D721Med (cell line): ENCODE measurements at regions not wholly inside any gene's neighbourhood (a gene's known extent, or its start where the extent isn't known, plus 50 kb on each side); places are given as distances from the start of the nearest gene placed in this dataset.
"Not testable (repeated sequence)": the region's sequence is repeated elsewhere in the genome, so short reads cannot be mapped to it uniquely, and the experiment has no call there.

Source experiments
- DNase-seq: peaks from one replicate; pipeline ENCODE4 v3.0.0; 2011; ENCODE audit warnings: low spot score; ENCODE audit not compliant: insufficient read length
- FAIRE-seq: peaks from 2 replicates; lab custom pipeline; 2011; peaks lifted over from hg19 to GRCh38; lab: Jason Lieb, UNC
- CTCF ChIP-seq: IDR thresholded peaks from 2 replicates; pipeline ENCODE4 v1.5.1; 2012; ENCODE audit warnings: mild to moderate bottlenecking, control low read depth; ENCODE audit not compliant: insufficient read depth; ENCODE audit errors: missing control alignments

DNA sequence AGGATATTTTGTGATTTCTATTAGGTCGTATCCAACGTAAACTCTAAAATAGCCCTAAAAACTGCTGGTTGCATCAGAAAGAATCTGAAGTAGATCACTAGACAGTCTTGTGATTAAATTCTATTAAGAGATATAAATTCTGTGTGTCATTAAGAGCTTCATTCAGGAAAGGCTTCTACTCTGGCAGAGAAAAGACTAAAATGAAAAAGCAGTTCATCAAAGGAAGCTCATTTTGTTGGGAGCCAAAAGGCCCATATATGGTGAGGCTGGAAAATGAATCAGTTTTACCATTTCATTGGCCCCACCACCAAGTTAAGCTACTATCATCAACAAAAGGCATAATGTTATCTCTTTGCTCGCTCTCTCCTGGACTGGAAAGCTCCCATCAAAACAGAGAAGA is 261.1 kb downstream of the SATB2 start:
- TF ChIP-seq CTCF = no peak
- DNase-seq (no peak), FAIRE-seq (no peak)

DNA sequence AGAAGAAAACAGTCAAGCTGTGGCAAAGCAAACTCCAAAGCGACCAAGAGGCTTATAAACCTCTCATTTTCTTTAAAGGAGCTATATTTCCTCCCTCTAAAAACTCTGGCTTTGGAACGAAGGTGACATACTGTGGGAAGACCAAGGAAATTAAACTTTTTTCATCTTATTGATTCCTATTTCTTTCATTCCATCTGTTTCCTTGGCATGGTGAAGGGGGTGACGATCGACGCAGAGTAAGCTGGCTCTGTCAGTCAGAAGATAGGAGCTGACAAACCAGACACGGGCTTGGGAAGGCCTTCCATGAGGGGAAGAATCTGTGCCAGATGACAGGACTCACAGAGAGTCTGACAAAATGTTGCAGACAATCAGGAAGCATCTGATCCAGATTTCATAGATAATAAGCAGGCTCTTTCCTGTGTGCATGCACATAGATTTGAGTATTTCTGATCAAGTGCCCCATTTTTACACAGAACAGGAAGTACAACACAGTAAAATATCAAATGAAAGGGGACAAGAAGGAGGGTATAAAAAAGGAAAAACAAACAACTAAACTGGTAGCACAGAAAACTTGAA is 261.7 kb downstream of the SATB2 start:
- DNase-seq (no peak), FAIRE-seq (no peak)
- no peak for TF ChIP-seq CTCF

GRCh38 chr2:199191461-199191860 is 266.3 kb downstream of the SATB2 start:
- FAIRE-seq (no peak), DNase-seq (no peak)
- no peak for TF ChIP-seq CTCF

- FAIRE-seq (no peak), DNase-seq (no peak)
- TF ChIP-seq CTCF = no peak
Measured at GRCh38 chr2:199189229-199189628, 268.5 kb downstream of the SATB2 start.

GRCh38 chr2:199186301-199186751 is 271.4 kb downstream of the SATB2 start:
- TF ChIP-seq CTCF = no peak
- no peak for FAIRE-seq
- no peak for DNase-seq

DNA sequence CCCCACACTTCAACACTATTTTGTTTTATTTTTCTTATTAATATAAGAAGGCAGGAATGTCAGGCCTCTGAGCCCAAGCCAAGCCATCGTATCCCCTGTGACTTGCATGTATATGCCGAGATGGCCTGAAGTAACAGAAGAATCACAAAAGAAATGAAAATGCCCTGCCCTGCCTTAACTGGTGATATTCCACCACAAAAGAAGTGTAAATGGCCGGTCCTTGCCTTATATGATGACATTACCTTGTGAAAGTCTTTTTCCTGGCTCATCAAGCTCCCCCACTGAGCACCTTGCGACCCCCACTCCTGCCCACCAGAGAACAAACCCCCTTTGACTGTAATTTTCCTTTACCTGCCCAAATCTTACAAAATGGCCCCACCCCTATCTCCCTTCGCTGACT is 272.6 kb downstream of the SATB2 start:
- DNase-seq, FAIRE-seq: not testable (repeated sequence)

GRCh38 chr2:199163613-199164458 is 293.9 kb downstream of the SATB2 start:
- FAIRE-seq (no peak), DNase-seq (no peak)
- TF ChIP-seq CTCF = no peak
